Omental fat pad (tissue), 3 donors: ENCODE measurements at regions not wholly inside any gene's neighbourhood (a gene's known extent, or its start where the extent isn't known, plus 50 kb on each side); places are given as distances from the start of the nearest gene placed in this dataset.

Experiments used
- ATAC-seq: fragments of 150-250 bp; one replicate; pipeline ENCODE4 v1.9.1; 2016; ENCODE audit warnings: mild to moderate bottlenecking, moderate library complexity; ENCODE audit not compliant: low FRiP score
- DNase-seq: peaks from one replicate; pipeline ENCODE4 v3.0.0-alpha.2; 2019; ENCODE audit warnings: low spot score
- TF ChIP-seq, protein P1 (sequence below), 3 donors: fragments of 450-650 bp; IDR thresholded peaks; one replicate each; pipeline ENCODE4 v1.5.1; 2016 to 2017; ENCODE audit warnings: antibody characterized with exemption in 3 of 3, mild to moderate bottlenecking in 3 of 3, moderate library complexity in 2 of 3

DNA sequence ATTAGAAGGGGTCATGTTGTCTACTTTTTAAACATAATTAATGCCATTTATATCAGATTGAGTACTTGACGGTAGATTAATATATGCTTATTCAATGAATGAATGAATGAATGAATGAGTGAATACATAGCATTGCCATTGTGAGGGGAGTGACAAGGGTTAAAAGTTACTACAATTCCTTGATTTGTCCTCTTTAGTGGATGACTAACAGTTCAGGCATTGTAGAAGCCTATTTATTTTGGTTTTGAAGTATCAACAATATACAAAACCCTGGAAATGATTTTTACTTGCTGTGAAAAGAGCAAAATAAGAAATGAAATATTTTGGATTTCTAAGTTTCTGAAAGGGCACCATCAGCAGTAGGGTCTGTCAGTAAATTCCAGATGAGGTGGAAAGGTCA is 122.7 kb downstream of the CYSLTR2 start:
- ATAC-seq (no peak), DNase-seq (no peak)
- TF ChIP-seq, protein P1, sequence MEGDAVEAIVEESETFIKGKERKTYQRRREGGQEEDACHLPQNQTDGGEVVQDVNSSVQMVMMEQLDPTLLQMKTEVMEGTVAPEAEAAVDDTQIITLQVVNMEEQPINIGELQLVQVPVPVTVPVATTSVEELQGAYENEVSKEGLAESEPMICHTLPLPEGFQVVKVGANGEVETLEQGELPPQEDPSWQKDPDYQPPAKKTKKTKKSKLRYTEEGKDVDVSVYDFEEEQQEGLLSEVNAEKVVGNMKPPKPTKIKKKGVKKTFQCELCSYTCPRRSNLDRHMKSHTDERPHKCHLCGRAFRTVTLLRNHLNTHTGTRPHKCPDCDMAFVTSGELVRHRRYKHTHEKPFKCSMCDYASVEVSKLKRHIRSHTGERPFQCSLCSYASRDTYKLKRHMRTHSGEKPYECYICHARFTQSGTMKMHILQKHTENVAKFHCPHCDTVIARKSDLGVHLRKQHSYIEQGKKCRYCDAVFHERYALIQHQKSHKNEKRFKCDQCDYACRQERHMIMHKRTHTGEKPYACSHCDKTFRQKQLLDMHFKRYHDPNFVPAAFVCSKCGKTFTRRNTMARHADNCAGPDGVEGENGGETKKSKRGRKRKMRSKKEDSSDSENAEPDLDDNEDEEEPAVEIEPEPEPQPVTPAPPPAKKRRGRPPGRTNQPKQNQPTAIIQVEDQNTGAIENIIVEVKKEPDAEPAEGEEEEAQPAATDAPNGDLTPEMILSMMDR (IDR thresholded peaks at IDR 0.05) = no peak

DNA sequence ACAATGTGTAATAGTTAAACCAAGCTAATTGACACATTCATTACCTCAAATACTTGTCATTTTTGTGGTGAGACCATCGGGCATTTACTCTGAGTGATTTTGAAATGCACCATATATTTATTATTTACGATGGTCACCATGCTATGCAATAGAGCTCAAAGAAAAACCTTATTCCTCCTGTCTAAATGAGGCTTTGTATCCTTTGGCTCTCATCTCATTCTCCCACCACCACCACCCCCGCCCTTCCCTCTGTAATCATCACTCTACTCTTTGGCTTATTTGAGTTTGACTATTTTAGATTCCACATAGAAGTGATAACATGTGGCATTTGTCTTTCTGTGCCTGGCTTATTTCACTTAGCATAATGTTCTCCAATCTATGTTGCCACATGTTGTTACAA is 124.9 kb downstream of the CYSLTR2 start:
- DNase-seq = no peak
- no peak for ATAC-seq
- TF ChIP-seq, protein P1 (IDR thresholded peaks at IDR 0.05) = no peak

DNA sequence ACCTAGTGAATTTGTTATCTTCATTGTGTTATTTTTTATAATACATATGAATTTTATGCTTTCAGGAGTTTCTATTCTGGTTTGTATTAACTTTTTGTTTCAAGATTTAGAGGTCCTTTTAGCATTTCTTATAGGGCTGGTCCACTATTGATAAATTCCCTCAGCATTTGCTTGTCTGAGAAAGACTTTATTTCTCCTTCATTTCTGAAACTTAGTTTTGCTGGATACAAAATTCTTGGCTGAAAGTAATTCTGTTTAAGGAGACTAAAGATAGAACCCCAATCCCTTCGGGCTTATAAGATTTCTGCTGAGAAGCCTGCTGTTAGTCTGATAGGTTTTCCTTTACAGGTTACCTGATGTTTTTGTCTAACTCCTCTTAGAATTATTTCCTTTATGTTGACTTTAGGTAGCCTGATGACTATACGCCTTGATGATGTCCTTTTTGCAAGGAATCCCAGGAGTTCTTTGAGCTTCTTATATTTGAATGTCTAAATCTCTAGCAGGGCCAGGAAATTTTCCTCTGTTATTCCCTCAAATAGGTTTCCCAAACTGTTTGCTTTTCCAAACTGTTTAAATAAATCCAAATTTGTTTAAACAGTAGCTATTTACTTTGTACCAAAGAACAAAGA is 127.1 kb downstream of the CYSLTR2 start:
- TF ChIP-seq, protein P1 (IDR thresholded peaks at IDR 0.05) = no peak
- ATAC-seq = no peak
- no peak for DNase-seq

DNA sequence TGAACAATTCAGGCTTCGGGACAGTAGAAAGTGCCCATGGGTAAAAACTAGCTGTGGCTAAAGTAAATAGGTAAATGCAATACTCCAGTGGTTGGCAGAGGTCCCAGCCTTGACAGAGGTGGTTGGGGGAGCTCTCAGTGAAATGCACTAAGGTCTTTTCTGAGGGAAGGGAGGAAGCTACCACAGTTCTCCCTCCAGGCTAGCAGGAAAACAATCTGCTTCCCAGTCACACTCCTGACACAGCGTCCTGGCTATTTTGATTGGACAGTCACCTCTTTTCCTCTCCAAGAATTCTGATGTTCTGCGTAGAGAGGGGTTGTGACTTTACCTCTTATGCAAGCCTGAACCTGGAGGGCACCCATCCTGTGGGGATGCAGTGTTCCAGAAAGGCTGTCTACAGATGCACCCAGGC is 128.7 kb downstream of the CYSLTR2 start:
- TF ChIP-seq, protein P1 (IDR thresholded peaks at IDR 0.05) = no peak
- DNase-seq (no peak), ATAC-seq (no peak)

DNA sequence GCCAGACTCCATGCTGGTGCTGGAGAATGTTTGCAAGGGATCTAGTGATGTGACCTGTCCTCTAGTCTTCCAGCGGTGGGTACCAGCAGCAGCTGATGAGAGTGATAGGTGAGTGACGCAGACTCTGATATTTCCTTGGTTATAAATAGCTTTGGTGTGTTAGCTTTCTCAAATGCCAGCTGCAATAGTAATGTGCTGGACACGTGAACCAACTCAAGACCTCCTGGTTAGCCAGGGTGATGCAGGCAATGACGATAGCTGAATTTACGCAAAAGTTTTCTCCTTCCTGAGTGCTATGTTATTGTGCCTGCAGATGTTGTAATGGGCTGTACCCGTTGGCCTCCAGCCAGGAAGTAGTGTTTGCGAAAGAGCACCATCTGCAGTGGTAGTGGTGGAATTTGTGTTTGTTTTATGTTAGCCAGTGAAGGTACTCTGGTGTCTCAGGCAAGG is 129.5 kb downstream of the CYSLTR2 start:
- ATAC-seq = peak; percentile 92
- DNase-seq = peak; percentile 61
- TF ChIP-seq, protein P1 (IDR thresholded peaks at IDR 0.05) = no peak

DNA sequence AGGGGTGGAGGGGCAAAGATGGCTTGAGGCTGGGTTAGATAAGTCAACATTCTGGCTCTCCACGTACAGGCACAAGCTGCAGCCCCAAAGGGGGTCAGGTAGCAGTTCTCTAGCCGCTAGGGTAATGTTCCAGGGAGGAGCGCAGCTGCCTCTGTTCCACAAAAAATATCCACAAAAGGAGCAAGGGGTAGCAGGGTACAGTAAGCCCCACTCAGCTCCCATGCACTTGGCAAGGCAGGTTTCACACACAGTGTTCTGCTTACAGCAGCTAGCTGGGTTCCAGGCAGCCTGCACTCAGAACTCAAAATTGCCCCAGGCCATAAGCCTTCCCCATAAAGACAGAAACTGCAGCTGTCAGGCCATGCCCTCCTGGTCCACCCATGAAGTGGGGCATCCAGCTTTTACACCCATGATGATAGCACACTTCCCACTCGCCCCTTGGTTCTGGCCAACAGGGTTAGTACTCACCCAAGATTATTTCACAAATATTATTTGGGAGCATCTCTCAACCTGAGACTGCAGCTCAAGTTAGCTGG is 130.0 kb downstream of the CYSLTR2 start:
- DNase-seq = no peak
- TF ChIP-seq, protein P1 (IDR thresholded peaks at IDR 0.05) = no peak
- no peak for ATAC-seq

DNA sequence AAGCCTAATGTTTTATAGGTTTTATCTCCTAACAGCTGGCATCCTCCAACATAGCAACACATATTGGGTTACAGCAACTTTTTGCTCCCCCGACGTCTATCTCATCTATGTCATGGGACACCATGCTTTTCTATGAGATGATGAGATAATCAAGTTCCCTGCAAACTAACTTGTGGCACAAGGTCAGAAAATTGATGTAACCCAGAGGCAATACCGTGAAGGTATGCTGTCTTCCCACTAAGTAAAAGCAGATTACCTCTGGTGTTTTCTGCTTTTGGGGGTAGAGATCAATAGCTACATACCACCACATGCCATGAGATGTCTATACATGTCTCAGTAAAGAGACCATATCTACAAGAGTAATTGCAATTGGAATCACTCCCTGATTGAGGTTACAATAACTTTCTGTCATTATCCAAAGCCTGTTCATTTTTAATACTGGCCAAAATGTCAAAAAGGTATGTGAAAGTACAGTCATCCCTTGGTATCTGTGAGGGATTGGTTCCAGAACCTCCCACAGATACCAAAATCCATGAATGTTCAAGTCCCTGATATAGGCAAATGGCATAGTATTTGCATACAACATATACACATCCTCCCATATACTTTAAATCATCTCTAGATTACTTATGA is 131.3 kb downstream of the CYSLTR2 start:
- DNase-seq (no peak), ATAC-seq (no peak)
- TF ChIP-seq, protein P1 (IDR thresholded peaks at IDR 0.05) = no peak
